Activated effector memory CD4-positive, alpha-beta T cell treated with anti-CD3 and anti-CD28 coated beads, Interleukin-2, amount 50 U/mL, for 16 hours (primary cell): ENCODE measurements at regions not wholly inside any gene's neighbourhood (a gene's known extent, or its start where the extent isn't known, plus 50 kb on each side); places are given as distances from the start of the nearest gene placed in this dataset.
"Not testable (repeated sequence)": the region's sequence is repeated elsewhere in the genome, so short reads cannot be mapped to it uniquely, and the experiment has no call there.

Source experiments
- DNase-seq: peaks from one replicate; pipeline ENCODE4 v3.0.0-alpha.2; 2020

DNA sequence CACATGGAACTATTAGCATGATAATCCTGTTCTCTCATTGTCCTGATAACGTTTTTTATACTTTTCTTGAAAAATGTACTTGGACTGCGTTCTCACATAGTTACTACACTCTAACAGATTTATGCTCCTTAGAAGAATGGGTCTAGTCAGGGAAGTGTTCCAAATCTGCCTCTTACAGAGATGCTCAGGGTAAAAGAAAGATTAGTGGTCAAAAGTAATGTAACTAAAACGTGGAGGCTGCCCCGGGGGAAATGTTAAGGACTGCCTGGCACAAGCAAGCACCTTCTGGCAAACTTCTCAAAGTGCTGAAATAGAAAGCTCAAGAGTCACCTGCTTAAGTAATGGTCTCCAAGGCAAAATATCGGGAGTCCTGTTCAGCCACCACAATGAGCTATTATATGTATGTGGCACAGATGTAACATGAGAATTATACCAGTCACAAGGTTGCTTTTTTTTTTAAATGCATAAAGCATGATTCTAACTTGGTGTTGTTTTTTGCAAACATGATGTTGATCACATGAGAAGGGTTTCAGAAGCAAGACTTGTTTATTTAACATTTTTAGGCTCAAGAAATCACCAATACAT lies 244.5 kb upstream of the JARID2 start:
- no peak for DNase-seq

DNA sequence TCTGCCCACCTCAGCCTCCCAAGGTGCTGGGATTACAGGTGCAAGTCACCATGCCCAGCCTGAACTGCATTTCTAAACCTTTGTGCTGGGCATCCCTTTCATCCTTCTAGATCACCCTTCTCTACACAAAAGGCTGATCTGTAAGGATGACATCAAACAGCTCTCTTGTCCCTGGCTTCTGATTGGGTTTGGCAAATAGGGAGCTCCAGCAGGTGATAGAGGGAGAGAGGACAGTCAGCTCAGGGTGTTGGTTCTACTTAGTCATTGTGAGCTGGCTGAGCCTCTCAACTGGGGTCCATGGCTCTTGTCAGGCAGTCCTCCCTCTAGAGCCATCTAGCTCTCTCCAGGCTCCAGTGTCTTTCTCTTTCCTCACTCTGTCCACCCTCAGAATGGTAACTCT lies 237.6 kb upstream of the JARID2 start:
- DNase-seq: no peak

DNA sequence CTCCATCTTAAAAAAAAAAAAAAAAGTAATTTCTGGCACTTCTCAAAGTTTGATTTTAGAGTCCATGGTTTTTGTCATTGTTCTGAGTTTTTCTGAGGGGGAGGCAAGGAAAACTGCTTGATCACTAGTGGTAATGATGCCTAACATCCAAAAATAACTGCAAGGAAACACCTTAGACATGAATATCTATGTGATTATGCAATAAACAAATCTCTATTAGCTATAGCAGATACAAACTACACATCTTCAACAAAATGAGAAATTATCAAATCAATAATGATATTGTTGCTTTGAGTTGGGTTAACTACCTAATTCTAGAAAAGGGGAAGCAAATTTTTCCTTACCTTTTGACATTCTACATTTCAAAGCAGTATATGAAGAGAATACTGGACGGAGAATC lies 230.9 kb upstream of the JARID2 start:
- no peak for DNase-seq

DNA sequence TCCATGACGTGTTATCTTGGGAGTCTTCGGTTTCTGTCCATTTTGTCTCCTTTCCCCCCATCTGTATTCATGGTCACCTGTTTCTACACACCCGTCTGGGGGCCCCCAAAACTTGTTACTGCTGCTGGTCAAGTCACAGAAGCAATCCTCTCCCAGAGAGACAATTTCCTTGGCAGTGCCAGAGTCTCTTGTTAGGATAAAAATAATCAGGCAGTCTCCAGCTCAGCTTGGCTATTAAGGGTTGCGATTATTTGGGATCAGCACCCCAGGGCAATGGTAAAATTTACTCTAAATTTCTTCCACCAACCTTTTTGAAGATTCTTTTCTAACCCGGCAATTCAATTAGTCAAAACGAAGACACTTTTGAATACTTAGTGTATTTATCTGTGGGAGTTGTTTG lies 229.1 kb upstream of the JARID2 start:
- no peak for DNase-seq

DNA sequence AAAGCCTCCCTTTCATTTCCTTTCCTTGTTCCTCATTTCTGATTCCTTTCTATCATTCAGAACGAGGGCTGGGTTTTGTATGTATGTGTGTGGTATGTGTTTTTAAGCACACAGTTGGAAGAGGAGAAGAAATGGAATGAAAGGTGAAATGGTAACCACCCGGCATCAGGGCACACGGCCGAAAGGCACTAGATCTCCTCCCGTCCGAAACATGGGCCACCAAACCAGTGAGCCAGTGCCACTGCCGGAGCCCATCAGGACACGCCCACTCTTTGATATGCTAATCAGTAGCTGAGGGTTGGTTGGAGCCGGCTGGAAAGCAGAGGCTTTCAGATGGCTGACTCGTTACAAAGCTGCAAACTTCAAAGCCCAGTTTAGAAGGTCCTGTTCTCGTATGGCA lies 228.6 kb upstream of the JARID2 start:
- DNase-seq: no peak

DNA sequence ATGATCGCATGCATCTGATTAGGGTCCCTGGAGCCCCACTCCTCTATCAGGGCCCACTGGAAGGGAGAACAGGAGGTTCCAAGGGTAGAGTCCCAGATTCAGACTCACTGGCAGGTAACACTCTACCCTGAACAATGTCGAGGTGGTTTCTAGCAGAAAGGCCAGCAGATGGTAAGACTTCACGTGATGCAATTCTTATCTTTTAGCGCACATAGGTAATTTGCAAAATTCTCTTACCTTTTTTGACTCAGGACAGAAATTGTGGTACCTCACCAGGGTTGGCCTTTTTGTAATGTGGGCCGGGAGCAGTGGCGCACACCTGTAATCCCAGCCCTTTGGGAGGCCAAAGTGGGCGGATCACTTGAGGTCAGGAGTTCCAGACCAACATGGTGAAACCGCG lies 228.1 kb upstream of the JARID2 start:
- DNase-seq: no peak

DNA sequence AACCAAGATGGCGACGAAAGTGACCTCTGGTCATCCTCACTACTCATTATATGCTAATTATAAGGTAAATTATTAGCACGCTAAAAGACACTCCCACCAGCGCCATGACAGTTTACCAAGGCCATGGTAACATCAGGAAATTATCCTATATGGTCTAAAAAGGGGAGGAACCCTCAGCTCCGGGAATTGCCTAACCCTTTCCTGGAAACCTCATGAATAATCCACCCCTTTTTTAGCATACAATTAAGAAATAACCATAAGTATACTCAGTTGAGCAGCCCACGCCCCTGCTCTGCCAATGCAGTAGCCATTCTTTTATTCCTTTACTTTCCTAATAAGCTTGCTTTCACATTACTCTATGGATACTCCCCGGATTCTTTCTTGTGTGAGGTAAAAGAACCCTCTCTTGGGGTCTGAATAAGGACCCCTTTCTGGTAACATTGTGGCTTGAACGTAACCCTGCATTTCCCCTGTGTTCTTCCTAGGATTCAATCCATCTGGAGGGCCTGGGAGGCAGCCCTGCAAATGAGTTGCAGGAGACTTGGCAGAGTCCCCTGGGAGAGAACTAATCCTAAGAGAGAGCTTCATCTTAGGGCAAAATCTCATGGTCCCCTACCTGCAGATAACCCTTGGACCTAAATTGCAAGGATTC lies 225.6 kb upstream of the JARID2 start:
- DNase-seq: no peak

DNA sequence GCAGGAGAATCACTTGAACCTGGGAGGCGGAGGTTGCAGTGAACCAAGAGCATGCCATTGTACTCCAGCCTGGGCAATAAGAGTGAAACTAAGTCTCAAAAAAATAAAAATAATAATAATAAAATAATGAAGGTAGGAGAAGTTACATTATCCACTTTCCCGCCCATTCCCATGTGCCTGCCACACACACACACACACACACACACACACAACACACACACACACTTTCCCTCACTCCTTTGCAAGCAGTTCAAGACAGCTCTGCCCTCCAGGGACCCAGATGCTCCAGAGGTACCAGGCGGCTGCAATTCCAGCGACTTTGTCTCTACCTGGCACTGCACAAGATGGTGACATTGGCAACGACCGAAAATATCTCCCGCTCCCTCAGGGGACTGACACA lies 224.8 kb upstream of the JARID2 start:
- DNase-seq: no peak

DNA sequence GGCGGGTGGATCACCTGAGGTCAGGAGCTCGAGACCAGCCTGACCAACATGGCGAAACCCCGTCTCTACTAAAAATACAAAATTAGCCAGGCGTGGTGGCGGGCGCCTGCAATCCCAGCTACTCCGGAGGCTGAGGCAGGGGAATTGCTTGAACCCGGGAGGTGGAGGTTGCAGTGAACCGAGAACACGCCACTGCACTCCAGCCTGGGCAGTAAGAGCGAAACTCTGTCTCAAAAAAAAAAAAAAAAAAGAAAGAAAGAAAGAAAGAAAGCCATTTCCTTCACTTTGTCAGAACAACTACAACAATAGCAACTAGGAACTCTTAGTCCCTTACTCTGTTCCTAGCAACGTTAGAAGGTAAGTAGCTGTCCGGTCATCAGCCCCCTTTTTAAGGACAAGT lies 222.9 kb upstream of the JARID2 start:
- not testable (repeated sequence) for DNase-seq

DNA sequence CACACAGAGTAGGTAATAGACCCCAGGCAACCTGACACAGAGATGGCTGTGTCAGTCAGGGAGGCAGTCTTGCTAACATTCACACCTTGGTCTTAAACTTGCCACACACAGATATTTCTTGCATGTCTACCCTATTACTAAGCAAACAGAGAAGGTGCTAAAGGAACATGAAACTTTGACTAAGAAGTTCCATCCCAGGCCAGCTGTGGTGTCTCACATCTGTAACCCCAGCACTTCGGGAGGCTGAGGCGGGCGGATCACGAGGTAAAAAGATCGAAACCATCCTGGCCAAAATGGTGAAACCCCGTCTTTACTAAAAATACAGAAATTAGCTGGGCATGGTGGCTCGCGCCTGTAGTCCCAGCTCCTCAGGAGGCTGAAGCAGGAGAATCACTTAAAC lies 222.4 kb upstream of the JARID2 start:
- DNase-seq: peak; percentile 82

DNA sequence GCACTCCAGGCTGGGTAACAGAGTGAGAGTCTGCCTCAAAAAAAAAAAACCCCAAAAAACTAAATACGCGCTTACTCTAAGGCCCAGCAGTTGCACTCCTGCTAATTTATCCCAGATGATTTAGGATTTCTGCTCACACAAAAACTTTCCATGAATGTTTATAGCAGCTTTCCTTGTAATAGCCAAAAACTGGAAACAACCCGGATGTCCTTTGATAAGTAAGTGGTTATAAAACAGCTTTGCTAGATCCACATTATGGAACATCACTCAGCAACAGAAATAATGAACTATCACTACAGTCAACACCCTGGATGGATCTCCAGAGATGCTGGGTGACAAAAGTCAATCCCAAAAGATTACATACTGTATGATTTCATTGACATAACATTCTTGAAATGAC lies 220.4 kb upstream of the JARID2 start:
- DNase-seq: no peak

DNA sequence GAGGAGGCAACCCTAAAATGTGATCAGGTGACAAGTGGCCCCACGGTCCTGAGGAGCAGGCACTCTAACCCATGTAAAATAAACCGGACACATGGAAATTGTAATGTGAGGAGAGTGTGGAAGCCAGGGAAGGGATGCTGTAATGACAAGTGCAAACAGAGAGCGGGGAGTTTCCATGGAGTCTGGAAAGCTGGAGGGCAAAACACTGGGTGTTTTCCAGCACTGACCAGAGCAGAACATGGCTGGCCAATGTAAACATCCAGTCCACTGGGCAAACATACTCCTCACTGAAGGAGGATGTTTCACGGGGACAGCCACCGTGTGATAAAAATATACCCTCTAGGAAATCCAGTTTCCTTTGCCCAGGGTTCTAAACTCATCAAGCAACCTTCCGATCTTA lies 219.0 kb upstream of the JARID2 start:
- no peak for DNase-seq

DNA sequence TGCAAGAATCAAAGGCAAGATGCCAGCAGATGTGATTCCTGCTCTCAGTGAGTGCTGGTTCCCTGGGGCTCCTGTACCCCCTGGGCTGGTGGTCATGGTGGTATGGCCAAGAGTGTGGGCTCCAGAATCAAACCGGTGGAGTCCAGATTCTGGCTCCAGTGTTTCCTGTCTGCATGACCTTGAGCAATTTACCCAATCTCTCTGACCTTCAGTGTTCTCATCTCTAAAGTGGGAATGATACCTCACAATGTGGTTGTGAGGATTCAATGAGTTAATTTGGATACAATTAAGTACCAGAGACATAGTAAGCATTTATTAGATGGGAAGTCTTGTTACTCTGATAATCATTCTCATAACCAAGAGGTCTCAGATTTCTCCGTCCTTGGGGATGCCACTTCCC lies 218.4 kb upstream of the JARID2 start:
- no peak for DNase-seq

DNA sequence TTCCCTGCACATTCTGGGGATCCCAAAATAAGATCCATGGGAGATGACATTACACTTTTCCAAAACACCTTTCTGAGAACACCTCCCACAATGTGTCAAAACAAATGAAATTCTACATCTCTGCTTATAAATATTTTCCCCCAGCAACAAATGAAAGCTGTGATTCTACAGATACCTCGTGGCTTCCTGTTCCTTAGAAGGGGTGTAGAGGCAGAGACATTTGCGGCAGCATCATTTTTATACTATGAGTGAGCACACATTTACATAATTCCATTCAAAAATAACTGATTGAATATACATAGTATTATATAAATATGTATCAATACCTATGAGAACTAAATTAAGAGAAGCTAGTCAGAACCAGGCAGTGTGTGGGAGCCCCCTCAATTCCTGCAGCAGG lies 213.9 kb upstream of the JARID2 start:
- no peak for DNase-seq

DNA sequence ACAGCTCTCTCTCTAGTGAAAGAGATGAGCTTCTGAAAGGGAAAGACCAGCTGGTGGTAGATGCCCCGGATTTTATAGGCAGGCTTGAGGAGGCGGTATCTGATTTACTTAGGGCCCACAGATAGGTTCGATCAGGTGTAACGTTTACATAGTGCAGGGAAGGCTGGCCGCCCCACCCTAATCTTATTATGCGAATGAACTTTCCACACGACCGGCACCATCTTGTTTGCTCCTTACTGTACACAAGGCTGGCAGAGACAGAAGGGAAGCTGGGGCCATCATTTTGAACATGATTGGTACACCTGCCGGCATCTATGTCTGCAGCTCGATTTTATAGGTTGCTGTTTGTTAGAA lies 212.0 kb upstream of the JARID2 start:
- no peak for DNase-seq

DNA sequence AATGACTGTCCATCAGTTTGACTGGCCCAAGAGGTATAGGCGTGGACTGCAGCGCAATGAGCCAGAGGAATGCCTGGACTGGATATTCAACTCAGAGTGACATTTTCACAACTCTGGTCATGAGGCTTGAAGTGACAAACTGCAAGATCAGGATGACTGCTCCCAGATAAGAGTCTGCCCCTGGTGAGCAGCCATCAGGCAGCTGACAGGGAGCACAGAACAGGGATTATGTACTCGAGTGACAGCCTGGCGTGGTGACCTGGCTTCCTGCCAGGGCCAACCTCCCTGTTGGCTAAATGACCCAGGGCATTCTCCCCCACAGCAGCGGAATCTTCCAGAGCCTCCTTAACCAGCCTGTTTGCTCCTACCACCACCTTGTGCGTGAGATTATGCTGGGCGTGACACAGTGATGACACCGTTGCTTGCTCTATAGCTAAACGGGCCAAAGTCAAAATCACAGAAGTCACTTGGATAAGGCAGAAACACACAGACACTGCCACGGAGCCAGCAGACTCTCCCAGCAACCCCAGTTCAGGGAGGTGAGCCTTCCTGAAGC lies 209.1 kb upstream of the JARID2 start:
- no peak for DNase-seq

DNA sequence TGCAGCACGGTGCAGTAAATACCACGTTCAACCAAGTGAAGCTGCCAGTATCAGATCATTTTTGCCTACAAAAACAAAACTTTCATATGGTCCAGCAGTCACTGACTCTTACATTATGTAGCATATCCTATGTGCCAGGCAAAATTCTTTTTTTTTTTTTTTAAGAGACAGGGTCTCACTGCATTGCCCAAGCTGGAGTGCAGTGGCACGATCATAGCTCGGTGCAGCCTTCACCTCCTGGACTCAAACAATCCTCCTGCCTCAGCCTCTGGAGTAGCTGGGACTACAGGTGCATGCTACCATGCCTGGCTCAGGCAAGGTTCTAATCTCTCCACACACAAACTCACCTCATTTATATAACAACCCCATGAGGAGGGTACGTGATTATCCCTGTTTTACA lies 208.6 kb upstream of the JARID2 start:
- no peak for DNase-seq

DNA sequence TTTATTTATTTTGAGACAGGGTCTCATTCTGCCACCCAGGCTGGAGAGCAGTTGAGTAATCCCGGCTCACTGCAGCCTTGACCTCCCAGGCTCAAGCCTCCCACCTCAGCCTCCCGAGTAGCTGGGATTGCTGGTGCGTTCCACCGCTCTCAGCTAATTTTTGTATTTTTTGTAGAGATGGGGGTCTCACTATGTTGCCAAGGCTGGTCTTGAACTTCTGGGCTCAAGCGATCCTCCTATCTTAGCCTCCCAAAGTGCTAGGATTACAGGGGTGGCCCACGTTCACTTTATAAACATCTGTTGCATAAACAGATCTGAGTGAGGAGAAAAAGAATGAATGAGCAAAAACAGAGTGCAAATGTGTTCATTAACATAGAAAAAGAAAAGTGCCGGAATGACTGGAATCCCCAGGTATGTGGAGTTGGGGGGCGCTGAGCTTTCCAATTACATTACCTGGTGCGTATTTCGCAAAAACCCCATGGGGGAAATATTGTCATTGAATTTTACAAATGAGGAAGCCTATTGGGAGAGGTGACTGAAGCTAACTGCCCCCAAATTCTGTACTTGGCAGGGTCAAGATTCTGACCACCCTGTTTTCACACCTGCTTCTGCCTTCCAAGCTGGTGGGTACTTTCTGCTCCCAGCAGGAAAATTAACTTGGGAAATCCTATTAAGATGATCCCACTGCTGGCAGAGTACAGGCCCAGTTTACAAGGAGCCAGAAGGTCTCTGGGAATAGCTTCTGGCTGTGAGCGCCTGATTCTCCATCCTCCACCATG lies 207.7 kb upstream of the JARID2 start:
- DNase-seq: no peak

DNA sequence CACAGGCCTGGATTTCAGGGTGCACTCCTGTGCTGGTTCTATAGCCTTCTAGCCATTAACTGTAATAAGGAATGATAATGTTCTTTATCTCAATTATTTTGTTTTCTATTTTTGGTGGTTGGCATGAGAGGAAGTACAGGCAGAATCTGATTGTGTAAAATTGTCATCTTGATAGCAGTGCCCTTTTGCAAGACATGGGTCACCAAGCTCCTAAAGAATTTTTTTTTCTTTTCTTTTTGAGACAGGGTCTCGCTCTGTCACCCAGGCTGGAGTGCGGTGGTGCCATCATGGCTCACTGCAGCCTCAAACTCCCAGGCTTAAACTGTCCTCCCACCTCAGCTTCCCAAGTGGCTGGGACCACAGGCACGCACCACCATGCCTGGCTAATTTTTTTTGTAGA lies 206.7 kb upstream of the JARID2 start:
- DNase-seq: no peak

DNA sequence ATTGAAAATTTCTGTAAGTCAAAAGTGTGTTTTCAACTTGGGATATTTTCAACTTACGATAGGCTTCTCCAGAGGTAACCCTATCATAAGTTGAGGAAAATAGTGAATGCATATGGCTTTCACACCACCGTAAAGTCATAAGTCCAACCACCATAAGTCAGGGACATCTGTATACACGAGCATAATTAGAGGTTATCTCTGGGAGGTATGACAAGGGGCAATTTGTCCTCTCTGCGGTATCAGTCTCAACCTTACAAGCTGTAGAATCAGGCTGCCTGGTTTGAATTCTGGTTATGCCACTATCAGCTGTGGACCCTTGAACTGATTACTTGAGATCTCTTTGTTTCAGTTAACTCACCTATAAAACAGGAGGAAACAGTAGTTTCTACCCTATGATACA lies 202.9 kb upstream of the JARID2 start:
- DNase-seq: no peak

DNA sequence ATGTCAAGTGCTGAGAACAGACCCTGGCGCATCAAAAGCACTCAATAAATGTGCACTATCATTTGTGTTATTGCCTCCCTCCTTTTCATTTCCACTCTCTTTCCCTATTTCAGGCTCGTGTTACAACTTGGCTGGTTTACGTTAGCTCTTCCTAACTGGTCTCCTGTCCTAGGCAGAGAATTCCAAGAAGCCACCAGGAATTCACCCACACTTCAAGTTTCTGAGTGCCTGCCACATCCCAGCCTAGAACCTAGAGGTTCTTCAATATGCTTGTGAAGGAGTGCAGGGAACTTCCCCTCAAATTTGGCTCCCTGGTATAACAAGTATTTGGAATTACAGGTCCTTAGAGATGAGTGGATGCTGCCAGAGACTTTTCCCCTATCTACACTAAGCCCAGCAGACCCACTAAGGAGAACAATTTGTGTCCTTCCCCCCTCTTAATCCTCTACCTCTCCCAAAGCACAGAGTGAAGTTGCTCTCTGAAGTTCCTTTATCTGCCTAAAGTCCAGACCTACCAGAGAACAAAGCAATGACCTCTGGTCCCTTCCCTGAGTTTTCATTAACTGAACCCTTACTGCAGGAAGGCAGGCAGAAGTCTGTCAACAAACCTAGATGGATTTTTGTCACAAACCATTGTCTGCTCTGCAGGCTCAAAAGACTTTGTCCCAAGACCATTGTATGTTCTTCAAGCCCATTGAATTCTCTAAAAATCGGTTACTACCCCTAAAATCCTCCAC lies 201.6 kb upstream of the JARID2 start:
- DNase-seq: no peak

DNA sequence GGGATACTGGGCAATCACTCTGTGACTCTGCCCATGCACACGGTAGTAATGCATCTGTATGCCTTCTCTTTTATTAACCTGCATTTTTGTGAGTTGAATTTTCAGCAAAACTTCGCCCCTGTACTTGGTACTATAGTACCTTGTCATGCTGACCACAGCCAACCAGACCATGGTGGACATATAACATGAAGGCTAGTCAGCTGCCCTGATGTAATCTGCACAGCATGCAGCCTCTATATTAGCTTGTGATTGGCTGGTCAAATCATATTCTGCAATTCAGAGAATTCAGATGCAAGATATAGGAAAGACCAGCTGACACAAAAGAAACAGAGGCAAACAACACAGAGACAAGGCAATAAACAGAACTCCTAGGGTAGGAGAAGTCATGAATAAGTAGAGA lies 200.9 kb upstream of the JARID2 start:
- DNase-seq: no peak

DNA sequence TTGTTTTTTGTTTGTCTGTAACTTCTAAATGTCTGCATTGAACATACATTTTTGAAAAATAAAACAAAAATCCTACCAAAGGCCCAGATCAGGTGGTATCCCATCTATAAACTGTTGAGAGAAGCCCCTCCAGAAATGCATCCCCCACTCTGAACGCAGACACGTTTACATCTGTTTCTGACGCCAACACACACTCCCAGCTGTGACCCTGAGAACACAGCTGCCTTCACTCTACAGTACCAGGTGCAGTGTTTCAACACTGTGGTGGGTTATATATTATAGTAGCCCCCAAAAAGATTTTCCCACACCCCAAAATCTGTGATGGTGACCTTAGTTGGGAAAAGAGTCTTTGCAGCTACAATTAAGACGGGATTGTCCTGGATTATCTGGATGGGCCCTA lies 199.1 kb upstream of the JARID2 start:
- DNase-seq: no peak

DNA sequence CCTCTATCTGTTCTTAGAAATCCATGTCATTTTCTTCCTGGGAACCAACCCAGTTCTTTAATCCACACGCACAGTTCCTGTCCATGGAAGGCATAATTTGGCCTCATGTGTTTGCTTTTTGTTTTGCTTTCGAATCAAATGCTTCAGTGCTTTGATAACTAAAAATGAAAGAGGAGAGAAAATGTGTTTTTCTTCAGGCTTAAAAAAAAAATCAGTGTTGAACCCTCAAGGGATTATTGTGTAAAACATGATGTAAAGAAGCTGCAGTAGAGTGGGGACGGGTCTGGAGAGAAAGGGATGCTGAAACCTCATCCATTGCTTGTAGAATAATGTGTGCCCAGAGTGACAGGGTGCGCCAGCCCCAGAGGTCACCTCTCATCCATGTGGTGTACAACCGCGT lies 197.5 kb upstream of the JARID2 start:
- DNase-seq: no peak
